GM19238 (cell line): ENCODE measurements at regions not wholly inside any gene's neighbourhood (a gene's known extent, or its start where the extent isn't known, plus 50 kb on each side); places are given as distances from the start of the nearest gene placed in this dataset.
"Not testable (repeated sequence)": the region's sequence is repeated elsewhere in the genome, so short reads cannot be mapped to it uniquely, and the experiment has no call there.

ENCODE experiments used
- DNase-seq: peaks from one replicate; pipeline ENCODE4 v3.0.0; 2011; ENCODE audit warnings: low spot score; ENCODE audit not compliant: insufficient read length

DNA sequence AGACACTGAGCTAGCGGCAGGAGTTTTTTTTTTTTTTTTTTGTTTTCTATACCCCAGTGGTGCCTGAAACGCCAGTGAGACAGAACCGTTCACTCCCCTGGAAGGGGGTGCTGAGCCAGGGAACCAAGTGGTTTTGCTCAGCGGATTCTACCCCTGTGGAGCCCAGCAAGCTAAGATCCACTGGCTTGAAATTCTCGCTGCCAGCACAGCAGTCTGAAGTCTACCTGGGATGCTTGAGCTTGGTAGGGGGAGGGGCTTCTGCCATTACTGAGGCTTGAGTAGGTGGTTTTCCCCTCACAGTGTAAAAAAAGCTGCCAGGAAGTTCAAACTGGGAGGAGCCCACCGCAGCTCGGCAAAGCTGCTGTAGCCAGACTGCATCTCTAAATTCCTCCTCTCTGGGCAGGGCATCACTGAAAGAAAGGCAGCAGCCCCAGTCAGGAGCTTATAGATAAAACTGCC is 173.0 kb downstream of the DMAC1 start:
- not testable (repeated sequence) for DNase-seq

DNA sequence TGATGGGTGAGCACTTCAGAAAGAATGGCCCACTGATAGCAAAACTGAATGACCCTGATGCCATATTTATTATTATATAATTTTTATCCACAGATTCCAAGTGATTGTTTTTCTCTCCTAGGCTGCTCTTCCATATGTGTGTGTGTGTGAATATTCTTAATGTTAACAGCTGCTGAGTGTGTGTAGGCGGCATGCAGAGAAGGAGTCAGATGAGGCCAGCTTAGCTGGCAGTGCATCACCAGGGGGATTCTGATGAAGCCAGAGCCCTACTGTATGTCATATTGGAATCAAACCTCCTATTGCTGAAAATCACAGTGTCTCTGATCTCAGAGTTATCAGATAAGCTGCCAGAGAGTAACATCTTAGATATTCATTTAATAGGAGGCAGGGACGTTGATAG is 177.1 kb downstream of the DMAC1 start:
- no peak for DNase-seq

GRCh38 chr9:7615344-7615743 is 184.2 kb downstream of the DMAC1 start:
- DNase-seq: no peak

DNA sequence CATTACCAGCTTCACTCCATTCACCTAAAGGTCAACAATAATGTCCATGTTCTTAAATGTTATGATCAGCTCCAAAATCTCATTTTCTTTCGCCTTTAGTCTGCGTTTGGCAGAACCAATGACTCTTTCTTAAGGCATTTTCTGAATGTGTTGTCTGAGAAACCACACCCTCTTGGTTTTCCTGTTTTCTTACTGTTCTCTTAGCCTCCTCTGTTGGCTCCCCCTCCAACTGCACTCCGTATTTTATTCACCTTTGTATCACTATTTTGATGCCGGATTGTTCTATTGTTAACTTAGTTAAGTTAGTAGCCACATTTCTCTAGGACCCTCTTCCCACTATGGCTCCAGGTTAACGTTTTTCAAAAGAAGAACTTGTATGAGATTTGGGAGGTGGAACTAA is 185.6 kb downstream of the DMAC1 start:
- DNase-seq: no peak

DNA sequence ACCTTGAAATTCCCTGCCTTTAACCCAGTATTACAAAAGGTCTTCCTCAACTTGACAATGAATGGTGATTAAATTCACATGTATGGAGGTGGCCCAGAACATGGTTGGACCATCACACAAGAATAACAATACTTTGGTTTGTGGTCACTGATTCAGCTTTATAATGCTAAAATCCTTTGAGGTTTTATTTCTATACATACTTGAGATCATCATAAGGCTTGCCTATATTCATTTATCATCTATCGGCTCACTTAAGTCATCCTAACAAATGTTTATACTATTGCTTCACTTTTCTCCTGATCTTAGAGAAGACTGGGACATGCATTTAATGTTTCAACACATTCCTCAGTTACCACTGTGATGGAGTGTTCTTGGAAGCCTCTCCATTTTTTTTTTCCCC is 191.3 kb downstream of the DMAC1 start:
- DNase-seq: no peak

DNA sequence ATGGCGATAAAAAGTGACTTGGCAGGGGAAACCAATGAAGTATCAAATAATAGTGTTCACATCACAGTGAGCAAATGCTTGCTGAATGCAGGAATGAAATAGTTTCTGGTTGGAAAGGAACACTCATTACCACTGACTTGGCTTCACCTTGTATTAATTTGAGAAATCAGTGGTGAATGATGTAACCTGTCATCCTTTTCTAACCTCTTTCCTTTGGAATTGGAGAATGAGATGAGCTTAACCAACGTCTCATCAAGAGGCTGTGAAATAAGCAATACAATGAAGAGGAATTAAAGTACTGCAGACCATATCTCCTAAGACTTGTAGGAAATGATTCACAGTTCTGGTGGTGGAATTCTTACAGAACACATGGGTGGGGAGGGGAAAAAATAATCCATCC is 192.2 kb downstream of the DMAC1 start:
- no peak for DNase-seq

DNA sequence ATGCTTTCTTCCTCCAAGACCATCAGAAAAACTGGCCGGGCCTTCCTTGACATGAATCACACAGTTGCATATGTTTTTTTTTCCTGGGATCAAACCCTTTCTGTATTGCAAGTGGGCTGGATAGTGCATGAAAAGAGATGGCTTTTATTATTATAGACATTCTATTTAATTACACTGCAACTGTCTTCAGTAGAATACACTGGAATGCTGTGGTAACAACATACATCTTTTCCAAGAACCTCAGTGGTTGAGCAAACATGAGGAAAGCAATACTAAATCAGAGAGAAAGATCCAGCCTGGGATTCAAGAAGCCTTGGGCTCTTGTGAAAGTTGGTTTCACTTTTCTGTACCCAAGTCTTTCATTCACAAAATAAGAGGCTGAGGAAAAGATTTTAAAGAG is 193.0 kb downstream of the DMAC1 start:
- no peak for DNase-seq

DNA sequence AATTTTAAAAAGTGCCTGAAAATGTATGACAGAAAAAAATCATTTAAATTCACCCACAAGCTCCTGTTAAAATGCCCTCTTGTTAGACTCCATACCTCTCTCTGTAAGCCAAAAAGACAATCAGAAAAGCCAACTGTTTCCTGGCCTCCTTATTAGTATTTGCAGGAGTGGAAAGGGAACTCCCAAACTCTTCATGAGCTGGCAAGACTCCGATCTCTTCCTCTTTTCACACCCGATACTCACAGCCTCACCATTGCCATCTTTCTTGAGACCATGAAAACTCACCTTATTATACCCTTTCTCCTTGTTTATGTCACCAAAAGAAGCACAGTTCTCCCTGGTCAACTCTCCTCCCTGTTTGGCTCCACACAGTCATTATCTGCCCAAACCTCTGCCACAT is 197.8 kb downstream of the DMAC1 start:
- no peak for DNase-seq

- DNase-seq: no peak
These were observed 201.9 kb downstream of the DMAC1 start for GRCh38 chr9:7597716-7598115.

GRCh38 chr9:7592321-7593316 is 207.0 kb downstream of the DMAC1 start:
- DNase-seq: no peak

- DNase-seq: no peak
These were observed 208.1 kb downstream of the DMAC1 start for GRCh38 chr9:7591501-7591900.

GRCh38 chr9:7580568-7580967 is 219.0 kb downstream of the DMAC1 start:
- no peak for DNase-seq

DNA sequence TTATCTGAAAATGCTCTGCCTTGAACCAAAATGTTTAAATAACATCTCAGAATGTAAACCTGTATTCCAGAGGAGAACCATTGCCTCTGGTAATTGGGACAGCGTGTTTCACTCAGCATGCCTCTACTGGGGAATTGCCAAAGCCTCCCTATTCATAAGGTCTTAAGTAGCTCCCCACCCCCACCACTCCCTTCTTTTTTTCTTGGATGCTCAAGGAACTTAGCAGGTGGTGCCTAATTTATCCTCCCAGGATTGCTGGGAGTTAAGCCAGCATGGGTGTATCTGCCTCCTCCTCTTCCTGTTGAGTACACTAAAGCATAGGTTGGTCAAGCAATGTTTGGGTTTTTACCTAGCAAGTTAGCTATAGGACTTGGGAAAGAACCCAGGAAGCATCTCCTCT is 220.2 kb downstream of the DMAC1 start:
- no peak for DNase-seq

GRCh38 chr9:7578951-7579350 is 220.6 kb downstream of the DMAC1 start:
- DNase-seq: no peak

DNA sequence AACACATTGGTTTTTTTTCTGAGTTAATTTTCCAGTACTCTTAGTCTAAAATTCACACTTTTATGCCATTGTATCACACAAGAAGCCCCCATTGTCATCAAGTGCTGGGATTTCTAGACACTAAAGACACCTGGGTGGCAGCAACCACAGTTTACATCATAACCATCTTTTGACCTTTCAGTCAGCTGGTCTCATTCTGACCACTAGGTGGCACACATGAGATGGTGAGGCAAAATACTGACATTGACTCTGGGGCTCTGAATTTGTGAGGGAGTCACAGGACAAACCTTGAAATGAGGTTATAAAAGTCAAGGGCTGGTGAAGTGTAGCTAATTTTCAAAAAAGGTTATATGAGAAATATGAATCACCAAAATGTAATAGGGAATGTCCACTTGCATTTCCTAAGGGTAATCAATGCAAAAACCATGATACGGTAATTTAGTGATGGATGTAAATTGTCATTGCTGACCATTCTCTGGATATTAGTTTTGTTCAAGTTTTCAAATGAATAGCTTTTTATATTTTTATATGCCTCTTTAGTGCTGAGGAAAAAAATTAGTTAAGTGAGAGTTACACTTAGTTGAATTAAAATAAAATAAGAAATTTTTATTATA is 229.4 kb downstream of the DMAC1 start:
- peak; percentile 3 for DNase-seq

- no peak for DNase-seq
These were observed 231.9 kb downstream of the DMAC1 start for GRCh38 chr9:7567687-7568086.

GRCh38 chr9:7561527-7562080 is 238.0 kb downstream of the DMAC1 start:
- DNase-seq: no peak

- DNase-seq: no peak
These were observed 238.8 kb downstream of the DMAC1 start for GRCh38 chr9:7560669-7561305.

DNA sequence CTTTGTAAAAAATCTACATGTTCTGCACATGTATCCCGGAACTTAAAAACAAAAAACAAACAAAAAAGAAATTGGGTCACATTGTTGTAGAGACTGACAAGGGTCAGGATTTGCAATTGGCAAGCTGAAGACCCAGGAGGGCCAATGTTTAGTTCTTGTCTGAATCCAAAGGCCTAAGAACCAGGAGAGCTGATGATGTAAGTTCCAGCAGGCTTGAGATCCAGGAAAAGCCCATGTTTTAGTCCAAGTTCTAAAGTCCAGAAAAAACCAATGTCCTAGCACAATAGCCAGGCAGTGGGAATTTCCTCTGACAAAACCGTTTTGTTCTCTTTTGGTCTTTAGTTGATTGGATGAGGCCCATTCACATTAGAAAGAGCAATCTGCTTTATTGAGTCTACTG is 244.9 kb downstream of the DMAC1 start:
- DNase-seq: no peak

- DNase-seq: not testable (repeated sequence)
These were observed 246.9 kb downstream of the DMAC1 start for GRCh38 chr9:7552706-7553105.

DNA sequence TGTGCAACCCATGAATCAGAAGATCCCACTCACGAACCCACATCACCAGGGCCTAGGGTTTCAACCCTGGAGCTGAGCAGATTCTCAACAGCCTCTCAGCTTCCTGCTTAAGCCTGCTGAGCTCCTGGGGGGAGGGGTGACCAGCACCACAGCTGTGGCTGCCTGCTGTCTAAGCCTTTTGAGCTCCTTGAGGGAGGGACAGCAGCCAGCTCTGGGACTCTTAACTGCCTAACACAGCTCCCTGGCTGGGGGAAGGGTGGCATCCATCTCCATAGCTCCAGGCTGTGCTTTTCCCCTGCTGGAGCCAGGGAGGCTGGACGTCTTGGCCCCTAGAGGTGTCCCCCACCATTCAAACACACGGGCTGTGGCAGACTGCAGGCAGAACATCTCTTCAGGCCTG is 250.3 kb downstream of the DMAC1 start:
- DNase-seq: no peak

DNA sequence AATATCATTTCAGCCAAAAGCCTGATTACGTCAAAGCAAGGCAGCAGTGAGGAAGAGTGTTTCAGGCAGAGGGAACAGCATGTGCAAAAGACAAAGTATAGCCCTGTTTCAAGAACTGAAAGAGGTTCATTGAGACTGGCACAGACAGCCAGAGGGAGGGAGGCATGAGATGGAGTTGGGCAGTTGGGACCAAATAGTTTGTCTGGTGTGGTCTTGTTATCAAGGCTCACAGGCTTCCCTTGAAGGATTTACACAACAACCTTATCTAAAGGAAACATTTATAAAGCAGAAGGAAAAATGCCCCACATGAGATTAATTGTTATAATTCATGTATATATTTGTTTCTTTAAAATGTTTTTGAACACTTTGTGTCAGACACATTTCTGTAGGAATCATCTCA is 253.3 kb downstream of the DMAC1 start:
- DNase-seq: no peak
